GM12865 (cell line): ENCODE measurements at regions not wholly inside any gene's neighbourhood (a gene's known extent, or its start where the extent isn't known, plus 50 kb on each side); places are given as distances from the start of the nearest gene placed in this dataset.

Experiments
- DNase-seq: peaks from one replicate; pipeline ENCODE4 v3.0.0; 2010; ENCODE audit warnings: low read depth
- H3K4me3 ChIP-seq: 2 replicates; pipeline ENCODE4 v1.5.1; 2011; ENCODE audit warnings: mild to moderate bottlenecking, low read depth, low read length, control low read depth
- CTCF ChIP-seq: IDR thresholded peaks from 2 replicates; pipeline ENCODE4 v1.5.1; 2011; ENCODE audit warnings: low read length, control low read depth, low read depth, inconsistent platforms; ENCODE audit not compliant: insufficient read depth; ENCODE audit errors: missing control alignments

- DNase-seq: no peak
- no peak for TF ChIP-seq CTCF
Measured at GRCh38 chr2:58553522-58553921, 312.4 kb upstream of the FANCL start.

GRCh38 chr2:58545300-58546280, 304.5 kb upstream of the FANCL start:
- no peak for DNase-seq
- H3K4me3 ChIP-seq: no peak overlapping the region
- no peak for TF ChIP-seq CTCF

More at GRCh38 chr2:58553522-58553921, 312.4 kb upstream of the FANCL start:
- no peak overlapping the region for H3K4me3 ChIP-seq

GRCh38 chr2:58543442-58543841, 302.3 kb upstream of the FANCL start:
- TF ChIP-seq CTCF: no peak
- no peak overlapping the region for H3K4me3 ChIP-seq
- DNase-seq: no peak

DNA sequence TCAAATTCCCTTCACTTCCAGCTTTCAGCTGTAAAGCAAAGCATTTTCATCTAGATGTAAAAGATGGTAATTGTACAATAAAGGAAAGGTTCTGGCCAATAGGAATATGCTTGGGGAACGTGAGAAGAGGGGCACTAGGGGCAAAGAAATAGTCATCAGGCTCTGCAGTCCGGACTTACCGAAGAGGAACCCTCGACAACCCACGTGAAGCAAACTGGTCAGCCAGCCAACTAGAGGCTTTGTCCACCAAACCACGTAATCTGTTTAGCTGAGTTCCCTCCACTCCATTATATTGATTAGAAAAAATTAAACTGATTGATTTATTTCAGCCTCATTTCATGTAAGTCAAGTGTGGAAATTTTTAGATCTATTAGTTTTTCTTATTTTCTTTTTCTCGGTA, 300.4 kb upstream of the FANCL start:
- H3K4me3 ChIP-seq: no peak overlapping the region
- no peak for DNase-seq
- TF ChIP-seq CTCF: no peak

DNA sequence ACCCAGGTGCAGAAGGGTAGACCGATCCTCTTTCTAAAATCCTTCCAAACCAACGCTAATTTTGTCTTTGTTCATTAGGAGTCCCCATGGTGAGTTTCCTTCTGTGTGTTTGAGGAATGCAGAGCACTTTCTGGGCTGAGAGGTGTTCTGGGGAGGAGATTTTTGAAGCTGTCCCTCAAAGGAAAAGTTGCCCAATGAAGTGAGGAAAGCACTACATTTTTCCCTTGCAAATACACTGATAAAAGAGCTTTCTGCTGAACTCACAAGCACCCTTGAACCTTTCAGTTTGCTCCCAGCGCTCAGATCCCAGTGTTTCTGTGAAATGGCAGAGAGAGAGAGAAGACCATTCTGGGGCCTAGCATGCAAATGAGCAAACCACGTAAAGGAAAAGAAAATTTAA, 299.6 kb upstream of the FANCL start:
- DNase-seq: no peak
- no peak overlapping the region for H3K4me3 ChIP-seq
- no peak for TF ChIP-seq CTCF

- no peak for DNase-seq
- H3K4me3 ChIP-seq: no peak overlapping the region
- no peak for TF ChIP-seq CTCF
Measured at GRCh38 chr2:58539973-58540372, 298.8 kb upstream of the FANCL start.
